Activated effector memory CD4-positive, alpha-beta T cell treated with anti-CD3 and anti-CD28 coated beads, Interleukin-2, amount 50 U/mL, for 16 hours (primary cell): ENCODE measurements at regions not wholly inside any gene's neighbourhood (a gene's known extent, or its start where the extent isn't known, plus 50 kb on each side); places are given as distances from the start of the nearest gene placed in this dataset.
"Not testable (repeated sequence)": the region's sequence is repeated elsewhere in the genome, so short reads cannot be mapped to it uniquely, and the experiment has no call there.

Experiments used
- DNase-seq: peaks from one replicate; pipeline ENCODE4 v3.0.0-alpha.2; 2020

DNA sequence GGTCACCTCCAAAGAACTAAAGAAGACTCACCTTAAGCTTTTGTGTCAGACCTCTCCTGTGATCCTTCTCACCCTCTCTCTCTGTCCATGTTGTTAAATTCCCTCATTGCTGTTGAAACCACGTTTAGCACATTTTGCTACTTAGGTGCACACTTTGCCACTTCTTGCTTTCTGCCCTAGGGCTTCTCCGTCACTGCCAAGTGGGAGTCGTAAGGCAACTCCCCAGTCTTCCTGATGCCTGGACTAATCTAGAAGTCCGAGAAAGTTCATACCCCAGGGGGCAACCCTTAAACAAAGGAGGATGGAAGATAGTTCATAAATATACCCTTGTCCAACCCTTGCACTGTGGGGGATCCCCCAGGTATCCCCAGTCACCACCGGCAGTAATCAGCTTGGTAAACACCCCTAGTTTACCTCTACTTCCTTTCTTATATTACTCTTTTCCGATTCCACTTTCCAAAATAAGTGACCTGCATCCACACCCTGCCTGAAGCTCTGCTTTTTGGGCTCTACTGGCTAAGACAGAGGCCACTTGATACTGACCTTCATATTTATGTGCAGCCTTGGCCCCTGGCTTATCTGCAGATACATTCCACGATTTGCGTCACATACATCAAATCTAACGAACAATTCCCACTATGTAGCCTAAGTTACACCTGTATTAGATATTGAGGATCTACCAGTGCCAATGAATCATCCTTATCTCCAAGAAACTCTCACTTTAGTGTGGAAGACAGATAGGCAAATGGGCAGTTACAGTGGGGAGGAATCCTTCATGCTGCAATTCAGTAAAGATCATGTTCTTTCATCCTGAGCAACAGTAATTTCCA lies 776.2 kb downstream of the RNF144A start:
- no peak for DNase-seq

DNA sequence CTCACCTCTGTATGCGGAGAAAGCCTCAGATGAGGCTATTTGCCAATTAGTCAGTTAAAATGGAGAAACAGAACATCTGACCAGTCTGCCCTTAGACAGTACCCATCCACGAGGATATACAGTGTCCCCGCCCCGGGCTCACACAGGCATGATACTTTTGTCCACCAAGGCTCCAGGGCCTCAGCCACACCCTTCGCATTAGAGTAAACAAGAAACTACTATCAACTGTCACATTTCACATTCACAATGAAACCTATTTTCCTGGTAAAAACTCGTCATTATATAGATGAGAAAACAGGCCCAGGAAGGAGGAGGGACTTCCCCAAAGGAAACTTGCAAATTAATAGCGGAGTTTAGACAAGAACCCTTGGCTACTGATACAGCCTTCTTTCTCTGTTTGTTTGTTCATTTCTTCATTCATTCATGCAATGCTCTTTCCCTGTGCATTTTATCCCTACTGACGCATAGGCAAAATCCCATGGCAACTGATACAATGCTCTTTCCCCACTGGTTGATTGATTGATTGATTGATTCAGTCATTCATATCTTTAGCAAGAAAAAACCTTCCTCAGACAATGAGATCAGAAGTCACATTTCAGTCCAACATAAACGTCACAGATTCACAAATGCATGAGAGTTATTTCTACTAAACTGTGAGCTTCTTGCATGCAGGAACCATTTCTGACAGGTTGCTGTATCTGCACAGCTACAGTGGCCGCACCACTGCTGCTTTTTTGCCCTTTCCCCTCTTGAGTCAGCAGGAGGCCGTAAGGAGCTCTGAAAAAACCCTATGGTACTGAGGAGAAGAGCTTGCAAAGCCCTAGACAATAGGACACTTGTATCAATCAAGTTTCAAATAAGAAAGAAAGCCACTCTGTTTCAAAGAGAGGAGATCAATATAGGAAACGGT lies 777.1 kb downstream of the RNF144A start:
- no peak for DNase-seq

DNA sequence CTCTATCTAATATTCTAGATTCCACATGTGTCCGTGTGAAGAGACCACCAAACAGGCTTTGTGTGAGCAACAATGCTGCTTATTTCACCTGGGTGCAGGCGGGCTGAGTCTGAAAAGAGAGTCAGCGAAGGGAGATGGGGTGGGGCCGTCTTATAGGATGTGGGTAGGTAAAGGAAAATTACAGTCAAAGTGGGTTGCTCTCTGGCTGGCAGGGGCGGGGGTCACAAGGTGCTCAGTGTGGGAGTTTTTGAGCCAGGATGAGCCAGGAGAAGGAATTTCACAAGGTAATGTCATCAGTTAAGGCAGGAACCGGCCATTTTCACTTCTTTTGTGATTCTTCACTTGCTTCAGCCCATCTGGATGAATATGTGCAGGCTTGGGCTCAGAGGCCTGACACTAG lies 779.3 kb downstream of the RNF144A start:
- DNase-seq = not testable (repeated sequence)

DNA sequence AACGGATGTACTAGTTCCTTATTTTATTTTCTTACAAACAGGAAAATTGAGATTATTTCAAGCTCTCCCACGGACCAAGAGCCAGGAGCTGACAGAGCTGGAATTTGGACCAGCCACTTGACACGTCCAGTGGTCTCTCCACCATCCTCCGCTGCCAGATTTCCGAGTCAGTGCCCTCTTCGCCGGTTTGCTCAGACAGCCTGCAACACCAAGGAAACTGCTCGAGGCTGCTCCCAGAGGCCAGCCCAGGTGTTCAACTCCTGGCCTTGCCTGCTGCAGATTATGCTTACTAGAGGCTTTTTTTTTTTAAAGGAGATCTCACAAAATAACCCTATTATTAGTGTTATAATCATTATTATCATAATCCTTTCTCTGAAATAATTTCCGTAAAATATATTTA lies 779.8 kb downstream of the RNF144A start:
- no peak for DNase-seq

DNA sequence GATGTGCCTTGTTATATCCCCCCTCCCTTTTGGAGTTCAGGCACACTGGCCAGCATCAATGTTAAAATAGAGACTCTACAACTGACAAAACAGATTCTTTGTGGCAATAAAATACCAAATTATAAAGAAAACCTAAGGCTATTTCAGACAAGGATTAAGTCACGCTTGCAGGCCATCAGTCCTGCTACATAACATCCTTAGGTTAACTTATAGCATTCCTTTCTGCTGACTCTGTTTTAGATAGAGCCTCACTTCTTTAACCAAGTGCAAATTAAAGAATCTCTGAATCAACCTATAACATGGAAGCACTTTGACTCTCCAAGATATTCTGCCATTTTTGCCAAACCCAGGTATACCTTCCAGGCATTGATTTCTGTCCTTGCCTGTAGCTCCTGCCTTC lies 784.6 kb downstream of the RNF144A start:
- DNase-seq = no peak

DNA sequence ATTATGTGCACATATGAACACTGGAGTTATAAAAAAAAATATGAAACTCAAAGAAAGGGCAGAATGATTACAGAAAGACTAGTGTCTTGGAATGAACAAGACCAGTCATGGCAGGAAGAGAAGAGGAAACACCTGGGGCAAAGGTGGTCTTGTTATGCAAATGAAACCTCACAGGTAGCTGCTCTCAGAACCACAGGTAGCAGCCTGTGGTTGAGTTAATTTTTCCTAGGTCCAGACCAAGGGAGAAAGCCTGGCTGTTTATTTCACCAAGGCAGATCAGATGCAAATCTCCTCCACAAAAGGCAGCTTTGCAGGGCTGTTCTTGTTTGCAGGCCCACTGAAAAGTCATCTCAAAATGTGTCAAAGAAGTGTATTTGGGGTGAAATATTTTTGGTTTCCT lies 785.8 kb downstream of the RNF144A start:
- DNase-seq = no peak

DNA sequence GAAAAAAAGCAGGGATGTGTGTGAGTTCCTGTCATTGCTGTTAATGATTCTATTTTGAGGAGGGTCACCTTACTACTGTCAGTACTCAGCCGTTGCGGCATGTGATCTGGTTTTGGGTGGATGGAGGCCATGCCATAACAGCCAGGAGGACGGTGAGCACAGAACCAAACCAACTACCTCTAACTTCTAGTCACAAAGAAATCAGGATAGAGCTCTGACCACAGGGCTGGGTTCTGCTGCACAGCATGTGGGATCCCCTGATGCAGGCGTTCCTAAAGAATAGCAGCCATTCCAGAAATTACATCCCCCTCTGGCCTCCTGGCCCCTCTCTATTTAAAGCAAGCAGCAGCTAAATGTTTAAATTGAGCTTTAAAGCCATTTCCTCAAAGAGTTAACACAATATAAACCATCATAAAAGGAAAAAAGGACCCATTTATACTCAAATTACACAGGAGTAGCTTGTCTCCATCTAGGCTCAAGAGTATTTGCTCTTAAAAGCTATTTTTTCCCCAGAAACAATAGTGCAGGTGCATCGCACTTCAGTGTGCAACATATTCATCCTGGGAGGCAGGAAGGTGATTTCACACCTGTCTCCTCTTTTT lies 786.4 kb downstream of the RNF144A start:
- DNase-seq = no peak

DNA sequence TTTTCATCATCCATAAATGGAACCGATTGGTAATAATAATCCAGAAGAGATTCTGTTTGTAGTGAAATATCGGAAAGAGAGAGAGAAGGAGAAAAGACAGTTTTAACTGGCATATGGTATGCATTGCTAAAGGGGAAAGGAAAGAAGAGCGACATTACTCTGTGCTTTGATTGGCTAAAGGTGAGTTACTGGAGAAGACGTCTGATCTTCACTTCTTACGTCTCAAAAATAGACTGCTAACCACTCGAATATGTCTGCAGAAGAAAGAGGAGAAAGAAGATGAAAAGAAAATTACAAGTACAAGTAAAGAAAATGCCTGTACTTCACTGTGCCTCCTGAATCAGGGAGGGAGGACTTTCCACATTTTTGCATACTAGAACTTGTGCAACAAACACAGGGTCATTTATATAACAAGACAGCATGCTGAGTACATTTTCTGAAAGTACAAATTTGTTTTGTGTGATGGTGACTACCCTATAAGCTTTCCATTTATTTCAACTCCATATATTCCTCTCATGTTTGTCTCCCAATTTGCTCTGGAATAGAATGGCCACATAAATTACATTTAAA lies 787.2 kb downstream of the RNF144A start:
- DNase-seq = no peak

DNA sequence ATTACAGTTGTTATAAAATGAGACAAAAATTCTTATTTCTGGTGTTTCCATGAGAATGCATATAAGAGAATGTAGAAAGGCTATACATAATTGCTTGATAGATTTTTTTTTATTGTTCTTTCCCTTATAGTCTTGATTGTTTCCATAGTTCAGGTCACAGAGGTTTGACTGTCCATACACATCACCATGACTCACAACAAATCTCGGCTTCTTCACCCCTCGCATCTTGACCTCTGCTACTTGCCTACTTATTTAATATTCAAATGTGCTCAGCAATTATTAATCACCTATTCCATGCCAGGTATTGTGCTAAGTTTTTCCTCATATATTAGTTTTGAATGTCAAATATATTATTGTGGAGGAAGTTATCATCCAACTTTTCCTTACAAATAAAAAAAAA lies 789.6 kb downstream of the RNF144A start:
- no peak for DNase-seq

DNA sequence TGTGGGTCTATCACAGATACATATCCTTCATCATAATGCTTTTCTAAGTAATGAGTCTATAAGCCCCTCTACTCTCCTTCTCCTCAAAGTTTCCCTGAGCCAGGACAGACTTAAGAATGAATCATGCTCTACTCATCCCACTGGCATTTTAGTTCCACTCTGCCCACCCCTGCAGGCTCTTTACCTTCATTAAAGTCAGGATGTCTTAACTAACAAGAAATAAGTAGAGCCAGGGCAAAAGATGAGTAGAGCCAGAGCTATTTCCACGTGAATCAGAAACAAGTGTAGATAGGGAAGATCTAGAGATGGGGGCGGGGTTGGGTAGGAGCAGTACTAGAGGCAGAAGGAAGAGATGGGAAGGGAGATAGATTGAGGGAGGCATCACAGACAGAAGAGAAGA lies 790.5 kb downstream of the RNF144A start:
- DNase-seq = no peak

DNA sequence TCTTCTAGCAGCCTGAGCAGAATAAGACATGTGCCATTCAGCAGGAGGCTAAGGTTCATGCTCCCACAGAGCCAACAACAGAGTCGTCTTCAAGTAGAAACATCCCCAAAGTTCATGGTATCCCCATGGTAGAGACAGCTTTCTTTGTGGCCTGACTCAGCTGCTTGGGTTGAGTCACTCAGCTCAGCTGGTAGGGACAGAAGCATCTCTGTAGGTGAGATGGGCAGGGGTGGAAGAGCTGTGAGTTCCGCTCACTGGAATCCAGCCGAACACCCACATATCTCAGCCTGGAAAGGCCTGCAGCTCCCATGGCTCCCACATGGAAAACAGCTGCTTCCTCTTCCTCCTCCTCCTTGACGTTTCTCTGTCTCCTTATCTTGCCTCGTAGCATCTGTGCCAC lies 792.7 kb downstream of the RNF144A start:
- DNase-seq = no peak

DNA sequence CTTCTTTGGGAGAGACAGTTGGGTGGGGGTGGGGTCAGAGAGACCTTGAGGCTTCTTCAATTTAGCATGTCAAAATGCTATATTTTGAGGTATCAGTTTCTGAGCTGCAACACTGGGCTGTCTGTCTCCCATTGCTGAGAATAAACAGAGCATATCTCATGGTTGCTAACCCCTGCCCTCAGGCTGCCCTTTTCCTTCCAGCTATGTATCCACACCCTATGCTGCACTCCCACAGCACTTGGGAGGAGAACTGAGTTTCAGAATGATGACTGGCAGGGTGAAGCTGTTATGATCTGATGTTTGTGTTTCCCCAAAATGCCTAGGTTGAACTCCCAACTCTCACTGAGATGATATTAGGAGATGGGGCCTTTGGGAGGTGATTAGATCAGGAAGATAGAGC lies 794.0 kb downstream of the RNF144A start:
- DNase-seq = no peak

DNA sequence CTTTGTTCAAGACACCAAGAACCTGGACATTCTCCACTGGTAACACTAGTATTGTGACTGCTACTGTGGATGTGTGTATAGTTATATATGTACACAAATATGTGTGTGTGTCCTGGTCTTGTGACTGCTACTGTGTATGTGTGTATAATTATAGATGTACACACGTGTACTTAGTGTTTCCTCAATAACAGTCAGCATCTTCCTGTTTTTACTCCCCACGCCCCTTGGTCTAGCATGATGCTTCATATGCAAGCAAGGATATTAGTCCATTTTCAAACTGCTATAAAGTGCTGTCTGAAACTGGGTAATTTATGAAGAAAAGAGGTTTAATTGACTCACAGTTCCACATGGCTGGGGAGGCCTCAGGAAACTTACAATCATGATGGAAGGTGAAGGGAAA lies 802.7 kb downstream of the RNF144A start:
- DNase-seq = no peak

DNA sequence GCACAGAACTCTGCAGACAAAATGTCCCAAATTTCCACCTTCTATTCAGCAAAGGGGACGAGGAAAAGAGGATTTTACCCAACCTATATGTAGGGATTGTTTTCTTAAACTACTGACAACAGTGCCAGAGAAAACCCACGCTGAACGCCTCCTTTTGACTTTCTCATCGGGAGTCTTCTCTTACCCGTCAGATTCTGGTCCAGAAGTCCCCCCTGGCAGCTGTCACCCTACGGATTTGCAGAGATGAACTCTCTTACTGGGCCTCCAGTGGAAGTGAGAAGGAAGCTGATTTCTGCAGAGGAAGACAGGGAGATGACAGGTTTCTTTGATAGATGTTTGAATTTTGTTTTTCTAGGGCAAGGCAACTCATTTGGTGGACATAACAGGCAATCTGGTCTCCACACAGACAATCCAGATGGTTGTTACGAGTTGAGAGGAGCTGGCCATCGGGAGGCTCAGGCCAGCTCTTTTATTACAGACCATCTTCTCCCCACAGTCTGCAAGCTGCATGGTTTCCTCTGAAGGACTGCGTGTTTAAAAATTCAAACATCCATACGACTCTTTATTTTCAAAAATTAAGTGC lies 804.3 kb downstream of the RNF144A start:
- no peak for DNase-seq

DNA sequence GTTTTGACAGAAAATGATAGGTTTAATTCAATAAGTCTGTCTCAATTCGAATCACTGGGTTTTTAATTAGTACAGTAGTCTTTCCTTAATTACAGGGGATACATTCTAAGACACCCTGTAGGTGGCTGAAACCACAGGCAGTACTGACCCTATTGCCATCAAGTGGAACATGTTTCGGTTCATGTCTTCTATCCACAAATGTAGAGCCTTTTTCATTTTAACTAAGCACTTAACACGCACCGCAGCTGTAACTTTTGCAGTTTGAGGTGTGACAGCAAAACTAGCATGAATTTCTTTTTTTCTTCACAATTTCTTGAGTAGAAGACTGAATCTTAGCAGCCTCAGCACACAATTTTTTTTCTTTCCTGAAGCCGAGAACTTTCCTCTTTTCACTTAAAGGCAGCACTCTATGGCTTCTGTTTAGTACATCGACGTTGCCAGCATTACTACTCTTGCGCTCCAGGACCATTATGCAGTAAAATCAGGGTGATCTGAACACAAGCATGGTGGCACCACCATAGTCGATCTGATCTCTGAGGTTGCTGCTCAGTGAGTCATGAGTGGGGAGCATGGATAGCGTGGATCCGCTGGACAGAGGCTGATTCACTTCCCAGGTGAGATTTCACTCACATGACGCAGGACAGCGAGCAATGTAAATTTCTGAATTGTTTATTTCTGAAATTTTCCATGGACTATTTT lies 805.1 kb downstream of the RNF144A start:
- DNase-seq = no peak

DNA sequence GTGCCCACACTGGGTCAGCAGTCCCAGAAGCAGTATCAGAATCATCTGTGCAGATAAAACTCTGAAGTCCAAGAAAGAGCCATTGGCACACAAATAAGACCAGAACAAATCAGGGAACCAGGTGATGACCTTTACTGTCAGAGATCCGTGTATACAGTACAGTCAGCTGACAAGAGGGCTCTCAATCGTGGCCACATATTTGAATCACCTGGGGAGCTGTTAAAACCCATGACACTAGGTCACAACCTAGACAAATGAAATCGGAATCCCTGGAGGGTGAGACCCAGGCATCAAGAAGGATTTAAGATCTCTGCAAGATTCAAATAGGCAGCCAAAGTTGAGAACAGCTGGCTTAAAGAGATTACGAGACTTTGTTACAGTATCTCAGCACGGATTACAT lies 807.1 kb downstream of the RNF144A start:
- no peak for DNase-seq

DNA sequence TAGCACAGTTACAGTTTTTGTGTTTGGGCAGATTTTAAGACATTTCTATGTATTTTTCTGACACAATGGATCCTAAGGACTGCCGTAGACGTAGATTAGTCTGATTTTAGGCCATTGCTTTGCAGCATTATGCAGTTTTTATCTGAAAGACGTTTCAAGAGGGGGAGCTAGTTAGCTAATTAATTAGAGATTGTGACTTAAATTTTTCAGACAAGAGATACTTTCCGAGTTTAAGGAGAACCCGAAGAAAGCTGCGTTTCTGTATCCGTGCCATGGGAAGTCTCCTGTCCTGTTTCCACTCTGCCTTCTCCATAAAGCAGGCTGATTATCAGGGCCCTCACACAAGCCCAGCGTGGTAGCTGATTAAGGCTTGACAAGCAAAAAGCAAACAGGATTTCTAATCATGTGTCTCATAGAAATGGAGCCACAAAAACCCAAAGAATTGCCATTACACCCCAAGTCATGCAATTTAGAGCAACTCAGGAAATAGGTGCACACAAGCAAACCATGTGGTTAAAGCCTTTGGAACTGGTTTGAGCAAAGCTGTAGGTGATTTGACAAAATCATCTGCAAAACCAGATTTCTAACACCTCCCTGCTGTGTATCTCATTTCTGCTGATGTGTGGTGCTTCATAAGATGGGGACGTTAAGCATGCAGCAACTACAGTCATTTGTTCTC lies 808.1 kb downstream of the RNF144A start:
- DNase-seq = no peak

DNA sequence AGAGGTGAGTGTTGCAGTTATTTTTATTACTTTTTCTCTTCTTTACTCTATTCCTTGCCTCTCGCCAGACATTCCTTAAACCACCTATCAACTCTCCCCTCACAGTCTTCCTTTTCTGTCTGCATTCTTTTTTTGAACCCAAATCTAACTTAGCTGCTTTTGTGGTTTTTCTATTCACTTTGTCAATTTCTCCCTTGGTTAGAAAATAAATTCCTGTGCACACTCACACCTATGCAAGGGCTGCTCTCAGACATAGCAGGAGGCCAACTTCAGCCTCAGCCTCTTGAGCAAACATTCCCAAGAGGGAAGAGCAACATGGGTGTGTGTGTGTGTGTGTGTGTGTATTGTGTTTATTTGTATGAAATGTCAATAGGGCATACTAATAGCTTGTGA lies 808.6 kb downstream of the RNF144A start:
- no peak for DNase-seq

DNA sequence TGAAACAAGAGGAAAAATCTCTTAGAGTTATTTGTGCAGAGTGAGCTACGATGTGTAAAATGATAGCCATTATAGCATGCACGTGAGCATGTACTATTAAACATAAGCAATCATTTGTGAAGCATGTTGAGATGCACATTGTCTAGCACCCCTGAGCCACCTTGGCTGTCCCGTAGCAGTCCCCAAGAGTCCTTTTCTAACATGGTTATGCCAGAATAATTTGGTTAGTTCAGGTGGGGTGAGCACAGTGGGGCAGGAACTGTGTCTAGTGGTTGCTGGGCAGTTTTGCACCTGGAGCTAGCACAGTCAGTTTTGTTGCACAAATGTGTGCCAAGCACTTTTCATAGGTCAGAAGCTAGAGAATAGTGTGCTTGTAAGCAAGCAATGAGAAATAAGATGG lies 809.8 kb downstream of the RNF144A start:
- DNase-seq = no peak

DNA sequence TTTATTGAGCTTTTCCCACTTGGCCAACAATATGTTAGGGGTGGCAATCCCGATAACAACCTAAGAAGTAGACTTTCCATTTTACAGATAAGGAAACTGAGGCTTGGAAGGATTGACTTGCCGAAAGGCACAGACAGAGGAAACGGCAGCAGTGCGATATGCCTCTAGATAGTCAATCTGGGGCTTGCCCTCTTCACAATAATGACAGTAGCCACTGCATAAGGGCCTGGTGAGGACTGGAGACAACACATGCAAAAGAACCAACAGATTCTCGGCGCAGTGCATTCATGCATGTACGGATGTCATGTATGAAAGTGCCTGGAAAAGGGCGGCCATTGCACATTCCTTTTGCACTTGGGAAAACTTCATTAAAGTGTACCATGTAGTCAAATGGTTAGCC lies 811.2 kb downstream of the RNF144A start:
- no peak for DNase-seq

DNA sequence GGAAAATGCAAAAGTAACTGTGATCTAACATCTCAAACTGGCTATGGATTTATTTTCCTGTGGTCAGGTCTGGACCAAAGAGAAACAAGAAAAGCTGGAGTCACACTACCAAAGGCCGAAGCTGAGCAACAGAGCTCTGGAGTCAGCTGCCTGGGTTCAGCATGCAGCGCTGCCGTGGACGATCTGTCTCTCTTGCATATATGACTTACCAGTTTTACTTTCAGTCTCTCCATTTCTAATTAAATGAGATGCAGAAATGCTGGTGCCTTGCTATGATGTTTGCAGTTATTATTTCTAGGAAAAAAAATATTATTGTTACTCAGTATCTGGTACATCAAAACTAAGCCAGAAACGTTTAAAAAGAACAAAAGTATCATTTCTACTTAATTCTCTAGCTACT lies 813.2 kb downstream of the RNF144A start:
- DNase-seq = peak; percentile 66

DNA sequence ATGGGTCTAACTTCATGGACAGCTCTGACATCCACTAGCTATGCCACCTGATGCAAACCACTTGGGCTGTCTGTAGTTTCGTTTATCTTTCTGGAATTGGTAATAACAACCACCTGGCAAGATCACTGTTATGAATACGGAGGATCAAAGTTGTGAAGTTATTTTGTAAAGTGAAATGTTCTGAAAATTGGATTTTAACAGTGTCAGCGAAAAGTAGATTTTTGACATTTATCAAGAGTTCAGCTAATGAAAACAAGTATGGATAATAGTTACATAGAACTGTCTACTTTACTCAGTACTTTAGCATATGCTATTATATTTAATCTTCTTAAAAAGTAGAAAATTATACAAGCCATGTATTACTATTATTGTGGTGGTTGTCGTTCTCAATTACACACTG lies 813.8 kb downstream of the RNF144A start:
- no peak for DNase-seq
